Heart right ventricle (tissue), 16 donors: ENCODE measurements at regions not wholly inside any gene's neighbourhood (a gene's known extent, or its start where the extent isn't known, plus 50 kb on each side); places are given as distances from the start of the nearest gene placed in this dataset.

Source experiments
- ATAC-seq, 8 donors: fragments of 200-7000 bp; cut with Tn5 transposase; one replicate each; pipeline ENCODE4 v1.9.1; 2020; ENCODE audit warnings: mild to moderate bottlenecking in 8 of 8, moderate library complexity in 8 of 8, moderate number of reproducible peaks in 1 of 8
- DNase-seq, 2 donors: peaks; one replicate each; pipeline ENCODE4 v3.0.0-alpha.2; 2020
- H3K27ac ChIP-seq, 10 donors: fragments of 200-600 bp; sonication (generic) in 2 of 10; one replicate each; pipeline versions ENCODE4 v1.5.0 to v1.8.0; 2020 to 2022; ENCODE audit warnings: mild to moderate bottlenecking in 3 of 10
- H3K27me3 ChIP-seq, 7 donors: fragments of 200-600 bp; one replicate each; pipeline ENCODE4 v1.8.0; 2021 to 2022; ENCODE audit warnings: mild to moderate bottlenecking in 2 of 7
- H3K36me3 ChIP-seq, 9 donors: fragments of 200-600 bp; sonication (generic) in 1 of 9; one replicate each; pipeline versions ENCODE4 v1.5.0 to v1.8.0; 2020 to 2022; ENCODE audit warnings: mild to moderate bottlenecking in 2 of 9
- H3K4me1 ChIP-seq, 9 donors: fragments of 200-600 bp; sonication (generic) in 1 of 9; one replicate each; pipeline versions ENCODE4 v1.5.0 to v1.8.0; 2020 to 2022; ENCODE audit warnings: mild to moderate bottlenecking in 4 of 9
- H3K4me3 ChIP-seq, 10 donors: fragments of 200-600 bp; sonication (generic) in 2 of 10; one replicate each; pipeline versions ENCODE4 v1.5.0 to v1.8.0; 2020 to 2022; ENCODE audit warnings: mild to moderate bottlenecking in 7 of 10, moderate library complexity in 2 of 10
- H3K9me3 ChIP-seq, 11 donors: fragments of 200-600 bp in 10 of 11; sonication (generic) in 2 of 11; one replicate each; pipeline versions ENCODE4 v1.5.0 to v1.8.0; 2013 to 2022; ENCODE audit warnings: mild to moderate bottlenecking in 2 of 11, control low read depth in 1 of 11, moderate library complexity in 1 of 11
- CTCF ChIP-seq, 9 donors: fragments of 200-600 bp; sonication (generic) in 2 of 9; IDR thresholded peaks; one replicate each; pipeline versions ENCODE4 v1.5.0 to v1.8.0; 2021 to 2022; ENCODE audit warnings: antibody characterized with exemption in 9 of 9, mild to moderate bottlenecking in 5 of 9, moderate library complexity in 1 of 9
- whole genome bisulfite sequencing, 2 donors: extraction: QIAGEN DNeasy Blood & Tissue Kit; methylation state at CpG; one replicate each; pipeline ENCODE4 v1.1.7; 2013; ENCODE audit warnings: inconsistent platforms in 1 of 2; 5-methylcytosine and 5-hydroxymethylcytosine counted together
- intact Hi-C, 10 donors: fragments of 100-400 bp; cut with DNase I; formaldehyde crosslinking; loops; one replicate each; pipeline versions ENCODE4 v1.11.1 to v1.14.2; 2022
- donor health status: Arrhythmogenic right ventricular cardiomyopathy.
- donor health status: ischemic (EF 13 %, LVEDD 7.1; RV severe dilation, severe dysfunction).
- donor health status: healthy with polysubstance abuse.
- donor health status: DM: no; HTN: yes; CAD: no.
- donor health status: DM: no; HTN: no; CAD: no.
- donor health status: ischemic (EF 25% LVEDD 6.9; RV normal size, moderate dysfunction).
- donor health status: ischemic (EF 25% LVEDD 5.7; RV mildly dilated, moderate dysfunction).
- donor health status: healthy.
- donor health status: DM: yes; HTN: yes; CAD: no.
- donor health status: Ischemic cardiomyopathy.
- donor health status: ischemic (EF 35%, LVEDD 5.7; RV mildly dilated, moderate dysfunction).
- donor health status: nonischemic (EF 11% LVEDD 7.7; RV severe dilation, severe dysfunction).
- donor health status: DM: yes; HTN: yes; CAD: no.
- donor health status: PGD.
- donor health status: ischemic (EF 29% LVEDD 5.4; RV normal size, mild dysfunction).
- donor health status: nonischemic (EF 23%, LVEDD 6.1; RV moderate dilation, normal function).

DNA sequence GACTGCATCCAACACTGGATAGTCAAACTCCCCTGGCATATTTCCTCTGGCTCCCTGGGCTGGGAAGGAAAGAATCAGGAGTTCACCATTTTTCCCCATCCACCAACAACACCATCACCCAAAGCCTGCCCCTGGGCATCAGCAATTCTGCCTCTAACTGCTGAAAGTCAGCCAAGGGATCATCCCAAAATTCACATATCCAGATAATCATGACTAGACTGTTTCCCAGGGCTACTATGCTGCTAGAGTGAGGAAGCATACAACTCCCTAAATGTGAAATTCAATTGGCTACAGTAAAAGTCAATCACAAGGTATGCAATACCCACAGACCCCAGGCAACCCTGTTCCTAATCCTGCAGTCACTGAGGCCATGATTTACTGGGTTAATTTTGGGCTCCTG, 230.6 kb downstream of the C16orf95 start:
- Histone ChIP-seq H3K27ac (no peak overlapping the region), H3K9me3 (peaks cover 0 to 35% (median 15%) of the 10 kb centered on the region in 11 donors), H3K4me3 (no peak overlapping the region), H3K4me1 (no peaks in the 10 kb centered on the region), H3K27me3 (peaks cover 0 to 5% (median 0%) of the 10 kb centered on the region in 7 donors), H3K36me3 (no peaks in the 10 kb centered on the region)
- no peak for ATAC-seq
- intact Hi-C loops: no loop called here
- no peak for TF ChIP-seq CTCF (IDR thresholded peaks at IDR 0.05)
- DNase-seq: no peak

DNA sequence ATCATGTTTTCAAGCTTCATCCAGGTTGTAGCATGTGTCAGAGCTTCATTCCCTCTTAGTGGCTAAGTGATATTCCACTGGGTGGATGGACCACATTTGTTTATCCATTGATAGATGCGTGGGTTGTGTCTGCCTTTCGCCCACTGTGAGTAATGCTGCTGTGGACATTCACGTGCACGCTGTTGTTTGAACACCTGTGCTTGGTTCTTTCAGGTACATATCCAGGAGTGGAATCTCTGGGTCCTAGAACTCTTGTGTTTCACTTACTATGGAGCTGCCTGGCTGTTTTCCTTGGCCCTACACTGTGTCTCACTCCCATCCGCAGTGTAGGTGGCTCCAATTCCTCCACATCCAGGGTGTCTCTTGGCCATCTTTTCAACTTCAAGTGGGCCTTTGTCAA, 224.2 kb downstream of the C16orf95 start:
- TF ChIP-seq CTCF (IDR thresholded peaks at IDR 0.05): no peak
- Histone ChIP-seq H3K4me3 (no peak overlapping the region), H3K9me3 (no peaks in the 10 kb centered on the region), H3K4me1 (no peaks in the 10 kb centered on the region), H3K27ac (no peak overlapping the region), H3K27me3 (peaks cover 0 to 35% (median 15%) of the 10 kb centered on the region in 7 donors), H3K36me3 (no peaks in the 10 kb centered on the region)
- intact Hi-C loops: no loop called here
- WGBS, 2 donors: 90 to 96% methylated on average over 5 of the region's 5 CpGs
- DNase-seq (no peak), ATAC-seq (no peak)

- ATAC-seq: no peak
- WGBS, 2 donors: 70 to 79% methylated on average over 18 of the region's 18 CpGs
- intact Hi-C loops: no loop called here
Observed at GRCh38 chr16:87093804-87094555, 223.2 kb downstream of the C16orf95 start.

GRCh38 chr16:87094556-87094865, 222.7 kb downstream of the C16orf95 start:
- Histone ChIP-seq H3K36me3 (no peaks in the 10 kb centered on the region), H3K27me3 (peaks cover 0 to 50% (median 15%) of the 10 kb centered on the region in 7 donors), H3K4me3 (no peak overlapping the region), H3K4me1 (no peaks in the 10 kb centered on the region), H3K9me3 (no peaks in the 10 kb centered on the region), H3K27ac (no peak overlapping the region)
- WGBS, 2 donors: 78 to 82% methylated on average over 5 of the region's 5 CpGs
- no peak for TF ChIP-seq CTCF (IDR thresholded peaks at IDR 0.05)
- no peak for DNase-seq
- intact Hi-C loops: no loop called here
- ATAC-seq: no peak

More at GRCh38 chr16:87093804-87094555, 223.2 kb downstream of the C16orf95 start:
- no peaks in the 10 kb centered on the region for H3K9me3 ChIP-seq
- H3K27ac ChIP-seq: no peak overlapping the region
- H3K4me3 ChIP-seq: no peak overlapping the region
- peaks cover 0 to 45% (median 15%) of the 10 kb centered on the region in 7 donors for H3K27me3 ChIP-seq
- DNase-seq: no peak
- no peaks in the 10 kb centered on the region for H3K36me3 ChIP-seq
- TF ChIP-seq CTCF (IDR thresholded peaks at IDR 0.05): no peak
- no peaks in the 10 kb centered on the region for H3K4me1 ChIP-seq
